MV-4-11 (cell line): ENCODE measurements at regions not wholly inside any gene's neighbourhood (a gene's known extent, or its start where the extent isn't known, plus 50 kb on each side); places are given as distances from the start of the nearest gene placed in this dataset.

Source experiments
- DNase-seq: peaks from one replicate; lab custom pipeline; 2025; lab: John Stamatoyannopoulos, UW

DNA sequence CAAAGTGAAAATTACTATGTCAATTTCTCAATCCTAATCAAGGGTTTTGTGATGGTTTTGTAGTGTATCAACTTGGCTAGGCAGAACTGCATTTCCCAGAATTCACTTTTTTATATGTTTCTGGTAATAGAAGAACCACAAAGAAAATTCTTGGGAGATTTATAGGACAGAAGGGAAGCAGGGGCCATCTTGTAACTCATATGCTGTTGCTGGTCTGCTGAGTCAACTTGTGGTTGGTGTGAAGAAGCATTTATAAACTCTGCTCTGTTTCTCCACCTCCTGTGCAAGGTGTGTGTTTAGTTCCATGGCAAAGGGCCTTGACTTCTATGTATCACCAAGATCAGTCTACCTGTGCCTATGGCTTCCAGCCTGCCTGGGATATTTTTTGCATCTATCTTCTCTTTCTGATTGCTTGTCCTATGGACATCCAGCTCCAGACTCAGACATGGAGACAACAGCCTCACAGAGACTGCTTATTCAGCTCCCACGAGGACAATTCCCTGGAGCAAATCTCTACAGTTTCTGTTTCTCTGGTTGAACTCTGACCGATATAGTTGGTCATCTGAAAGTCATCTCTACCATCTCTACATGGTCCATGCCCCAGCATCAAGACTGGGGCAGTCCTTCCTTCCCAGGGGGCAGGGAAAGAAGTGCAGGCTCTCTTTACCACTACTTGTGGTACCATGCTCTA is 364.3 kb upstream of the DDHD1 start:
- peak; percentile 33 for DNase-seq

DNA sequence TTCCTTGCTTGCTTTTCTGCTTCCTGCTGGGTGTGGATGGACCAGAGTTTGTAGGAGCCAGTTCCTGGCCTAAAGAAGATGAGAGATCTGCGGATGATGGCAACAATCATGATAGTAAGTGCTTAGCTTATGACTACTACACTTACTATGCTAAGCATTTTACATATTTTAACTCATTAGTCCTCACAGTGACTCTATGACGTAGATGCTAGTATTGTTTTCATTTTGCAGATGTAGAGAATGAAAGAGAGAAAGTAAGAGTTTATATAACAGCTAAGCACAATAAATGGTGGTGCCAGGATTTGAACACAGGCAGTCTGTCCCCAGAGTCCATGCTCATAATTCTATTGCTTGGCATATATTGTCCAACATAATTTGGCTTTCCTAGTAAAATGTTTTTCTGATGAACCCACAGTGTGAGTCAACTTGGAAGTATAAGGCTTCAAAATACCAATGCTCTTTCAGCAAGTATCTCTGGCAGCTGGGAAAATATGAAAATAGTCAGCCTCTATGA is 363.2 kb upstream of the DDHD1 start:
- no peak for DNase-seq

DNA sequence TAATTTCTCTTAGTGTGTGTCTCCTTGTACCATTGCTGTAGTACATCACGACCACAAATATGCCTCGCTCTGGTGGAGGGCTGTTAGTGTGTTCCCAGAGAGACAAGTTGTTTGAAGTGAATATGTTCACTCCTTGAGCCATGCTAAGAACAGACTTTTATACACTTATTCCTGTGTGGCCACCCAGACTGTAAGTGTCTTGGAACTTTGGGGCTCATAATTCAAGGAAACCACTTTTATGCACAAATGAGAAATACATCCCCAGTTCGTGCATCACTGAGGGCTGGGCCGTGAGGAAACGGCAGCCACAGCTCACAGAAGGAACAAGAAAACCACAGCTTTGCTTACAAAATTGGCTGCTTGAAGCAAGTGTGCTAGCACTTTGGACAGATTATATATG is 362.2 kb upstream of the DDHD1 start:
- DNase-seq: peak; percentile 51

DNA sequence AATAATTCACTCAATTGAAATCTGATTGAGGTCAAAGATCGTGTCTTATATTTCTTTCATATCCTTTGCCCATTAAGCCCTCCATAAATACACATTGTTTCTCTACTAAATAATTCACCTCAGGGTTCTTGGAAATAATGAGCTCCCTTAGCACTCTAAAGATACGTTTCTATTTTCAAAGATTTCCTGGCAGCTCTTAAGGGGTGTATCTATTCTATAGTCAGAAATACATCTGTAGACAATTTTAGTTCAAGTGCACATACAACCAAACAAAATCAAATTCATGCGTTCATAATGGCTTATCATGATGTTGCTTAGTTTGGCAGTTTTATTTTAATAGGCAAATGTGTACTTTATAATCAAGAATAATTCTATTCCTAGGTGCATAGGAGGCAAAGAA is 361.1 kb upstream of the DDHD1 start:
- DNase-seq: no peak

GRCh38 chr14:53510281-53510912 is 357.3 kb upstream of the DDHD1 start:
- DNase-seq: no peak

DNA sequence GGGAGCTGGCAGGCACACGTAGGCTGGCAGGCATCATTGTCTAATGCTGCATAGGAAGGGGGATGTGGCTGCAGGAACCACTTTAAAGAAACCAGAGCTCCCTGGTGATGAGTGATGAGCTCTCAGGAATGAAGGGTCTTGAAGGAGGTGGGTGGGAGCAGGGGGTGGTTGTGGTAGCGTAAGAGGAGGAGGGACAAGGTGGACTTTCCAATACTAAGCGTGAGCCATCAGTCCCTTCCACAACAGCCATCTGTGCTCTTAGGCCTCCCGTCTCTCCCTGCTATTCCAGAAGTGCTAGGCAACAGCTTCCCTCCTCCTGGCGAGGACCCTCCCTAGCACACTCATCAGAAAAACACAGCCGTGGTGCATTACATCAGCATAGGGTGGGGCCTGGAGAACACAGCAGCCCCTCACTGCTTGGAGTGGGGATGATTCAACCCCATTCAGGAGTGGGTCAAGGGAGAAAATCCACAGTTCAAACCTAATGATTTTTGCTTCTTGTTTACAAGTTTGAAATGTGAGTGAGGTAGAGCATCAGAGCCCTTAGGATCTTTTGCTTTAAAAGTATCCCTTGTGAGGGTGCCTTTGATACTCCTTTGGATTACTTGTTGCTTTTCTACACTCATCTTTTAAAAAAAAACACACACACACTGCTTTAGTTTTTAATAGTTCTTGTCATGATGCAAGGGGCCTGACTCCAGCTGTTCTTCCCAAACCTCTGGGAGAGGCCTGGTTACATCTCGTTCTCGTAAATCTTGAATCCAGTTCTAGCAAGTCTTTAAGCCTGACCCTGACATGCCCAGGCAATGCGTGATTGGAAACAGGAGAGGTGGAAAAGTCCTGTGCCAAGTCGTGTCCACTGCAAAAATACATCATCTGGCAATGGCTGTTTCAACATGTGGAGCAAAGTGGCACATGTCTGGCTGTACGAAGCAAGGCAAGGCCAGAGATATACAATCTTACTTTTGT is 356.4 kb upstream of the DDHD1 start:
- DNase-seq: no peak

DNA sequence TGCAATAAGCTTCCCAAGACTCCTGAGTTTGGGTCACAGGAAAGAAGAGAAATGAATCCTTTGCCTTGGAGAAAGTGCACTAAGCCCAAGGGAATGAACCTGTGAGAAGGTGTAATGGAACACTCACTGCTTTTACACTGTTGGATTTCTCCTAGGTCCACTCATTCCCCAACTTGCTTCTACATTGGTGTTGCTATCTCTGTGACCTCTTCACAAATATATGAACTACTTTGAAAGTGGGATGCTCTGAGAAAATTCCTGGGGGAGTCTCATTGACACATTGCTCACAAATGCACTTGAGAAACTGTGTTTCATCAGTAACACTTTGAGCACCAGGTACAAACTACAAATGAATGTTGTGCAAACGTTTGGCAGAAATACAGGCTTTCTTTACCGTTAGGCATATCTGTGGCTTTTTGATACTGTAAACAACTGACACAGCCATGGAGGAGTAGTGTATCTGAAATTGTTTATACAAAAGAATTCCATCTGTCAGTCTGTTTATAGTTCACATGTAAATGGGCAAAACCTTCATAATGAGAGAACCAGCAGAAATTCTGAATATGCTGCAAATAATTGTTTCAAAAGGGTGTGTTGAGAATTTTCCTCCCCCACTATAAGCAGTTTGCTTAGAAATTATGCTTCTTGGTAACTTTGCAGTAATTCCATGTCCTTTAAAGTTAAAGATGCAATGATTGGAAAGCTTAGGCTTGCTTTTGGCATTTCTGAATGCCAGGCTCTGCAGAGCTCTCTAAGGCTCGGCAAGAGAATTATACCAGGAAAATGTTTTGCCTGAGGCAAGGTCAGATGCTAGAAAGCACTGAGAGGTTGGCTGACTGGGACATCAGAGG is 348.5 kb upstream of the DDHD1 start:
- no peak for DNase-seq

GRCh38 chr14:53500191-53500590 is 347.1 kb upstream of the DDHD1 start:
- no peak for DNase-seq

- no peak for DNase-seq
Measured at GRCh38 chr14:53496668-53497067, 343.5 kb upstream of the DDHD1 start.

GRCh38 chr14:53495846-53496343 is 342.8 kb upstream of the DDHD1 start:
- DNase-seq: no peak

GRCh38 chr14:53494587-53494986 is 341.5 kb upstream of the DDHD1 start:
- DNase-seq: no peak

GRCh38 chr14:53493860-53494259 is 340.7 kb upstream of the DDHD1 start:
- DNase-seq: no peak

- no peak for DNase-seq
Measured at GRCh38 chr14:53493320-53493719, 340.2 kb upstream of the DDHD1 start.

DNA sequence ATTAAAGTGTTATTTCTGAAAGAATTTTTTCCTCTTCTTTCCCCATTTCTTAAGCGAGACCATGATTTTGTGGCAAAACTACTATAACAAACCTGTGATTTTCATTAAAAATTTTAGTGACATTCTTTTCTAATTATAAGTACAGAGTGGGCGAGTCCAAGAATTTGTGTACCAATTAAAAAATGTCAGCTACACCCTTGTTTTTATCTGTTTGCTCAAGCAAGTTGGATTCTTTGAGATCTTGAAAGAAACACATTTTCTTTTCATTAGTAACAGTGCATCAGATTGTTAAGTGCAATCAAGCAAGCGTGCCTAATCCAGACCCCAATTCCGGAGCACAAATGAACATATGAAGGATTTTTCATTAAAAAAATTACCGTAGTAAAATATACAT is 338.8 kb upstream of the DDHD1 start:
- DNase-seq: no peak

GRCh38 chr14:53491256-53491883 is 338.2 kb upstream of the DDHD1 start:
- DNase-seq: no peak

DNA sequence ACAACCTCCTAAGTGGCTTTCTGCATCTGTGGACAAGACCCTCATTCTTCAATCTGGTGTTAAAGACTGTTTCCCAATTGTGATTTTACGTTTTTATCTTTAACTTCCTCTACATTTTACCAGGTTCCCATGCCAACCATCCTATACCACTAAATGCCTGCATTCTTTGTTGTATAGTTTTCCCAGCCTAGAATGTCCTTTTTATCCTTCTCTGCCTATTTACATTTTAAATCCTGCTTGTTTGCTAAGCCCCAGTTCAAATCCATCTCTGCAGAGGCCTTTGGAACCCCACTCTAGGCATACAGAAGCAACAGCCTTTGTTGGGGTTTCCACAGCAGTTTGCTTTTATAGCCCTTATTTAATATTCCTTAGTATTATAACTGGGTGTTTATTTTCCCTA is 325.1 kb upstream of the DDHD1 start:
- no peak for DNase-seq

- no peak for DNase-seq
Measured at GRCh38 chr14:53473480-53473879, 320.4 kb upstream of the DDHD1 start.

- DNase-seq: no peak
Measured at GRCh38 chr14:53472306-53472705, 319.2 kb upstream of the DDHD1 start.

- no peak for DNase-seq
Measured at GRCh38 chr14:53470351-53471043, 317.4 kb upstream of the DDHD1 start.

- no peak for DNase-seq
Measured at GRCh38 chr14:53468876-53469275, 315.8 kb upstream of the DDHD1 start.
